Amniotic stem cell (primary cell): ENCODE measurements at regions not wholly inside any gene's neighbourhood (a gene's known extent, or its start where the extent isn't known, plus 50 kb on each side); places are given as distances from the start of the nearest gene placed in this dataset.
"Not testable (repeated sequence)": the region's sequence is repeated elsewhere in the genome, so short reads cannot be mapped to it uniquely, and the experiment has no call there.

ENCODE experiments used
- DNase-seq: peaks from one replicate; lab custom pipeline; 2025; lab: John Stamatoyannopoulos, UW

DNA sequence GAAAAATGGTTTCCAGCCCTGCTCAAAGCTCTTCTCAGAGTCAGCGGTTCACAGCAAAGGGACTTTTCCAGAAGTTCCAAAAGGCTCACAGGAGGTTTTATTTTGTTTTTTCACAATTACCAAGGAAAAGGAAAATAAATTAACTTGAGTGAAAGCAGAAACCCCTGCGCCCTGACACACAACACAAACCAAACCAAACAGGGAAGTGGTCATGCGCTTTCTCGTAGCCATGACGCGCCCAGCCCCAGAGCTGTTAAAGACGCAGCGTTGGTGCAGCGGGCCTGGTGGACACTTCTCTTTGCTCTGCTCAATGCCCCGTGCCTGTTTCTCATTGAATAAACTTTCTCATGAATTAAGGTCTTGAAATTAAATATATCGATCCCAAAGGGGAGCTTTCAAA, 134.4 kb upstream of the LYZL2 start:
- DNase-seq = no peak

- DNase-seq = no peak
Measured at GRCh38 chr10:30762620-30763019, 133.1 kb upstream of the LYZL2 start.

- peak; percentile 25 for DNase-seq
Measured at GRCh38 chr10:30759423-30759822, 129.9 kb upstream of the LYZL2 start.

GRCh38 chr10:30758338-30758737, 128.8 kb upstream of the LYZL2 start:
- no peak for DNase-seq

GRCh38 chr10:30756896-30757295, 127.3 kb upstream of the LYZL2 start:
- DNase-seq = no peak

GRCh38 chr10:30756151-30756550, 126.6 kb upstream of the LYZL2 start:
- DNase-seq = no peak

DNA sequence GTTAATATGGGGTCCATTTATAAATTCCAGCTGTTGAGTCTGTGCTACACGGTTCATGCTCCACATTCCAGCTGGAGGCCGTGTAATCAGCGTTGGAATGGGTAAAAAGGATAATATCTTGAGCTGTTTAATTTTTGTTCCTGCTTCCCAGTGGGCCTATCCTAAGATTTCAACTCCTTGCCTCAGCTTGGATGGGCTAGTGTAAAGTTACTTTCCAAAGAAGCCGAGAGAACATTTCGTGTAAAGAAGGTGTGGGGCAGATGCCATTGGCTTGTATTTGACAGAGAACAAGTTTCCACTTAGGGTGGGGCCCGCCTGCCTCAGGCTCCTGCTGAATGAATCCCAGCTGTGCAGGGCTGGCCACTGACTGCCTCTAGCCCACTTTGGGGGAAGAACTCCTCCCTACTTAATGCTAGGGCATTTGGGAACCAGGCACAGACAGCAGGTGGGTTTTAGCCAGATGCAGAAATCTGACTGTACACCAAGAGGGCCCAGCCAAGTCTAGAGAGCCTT, 125.9 kb upstream of the LYZL2 start:
- peak; percentile 53 for DNase-seq

- DNase-seq = no peak
Measured at GRCh38 chr10:30752481-30752881, 122.9 kb upstream of the LYZL2 start.

DNA sequence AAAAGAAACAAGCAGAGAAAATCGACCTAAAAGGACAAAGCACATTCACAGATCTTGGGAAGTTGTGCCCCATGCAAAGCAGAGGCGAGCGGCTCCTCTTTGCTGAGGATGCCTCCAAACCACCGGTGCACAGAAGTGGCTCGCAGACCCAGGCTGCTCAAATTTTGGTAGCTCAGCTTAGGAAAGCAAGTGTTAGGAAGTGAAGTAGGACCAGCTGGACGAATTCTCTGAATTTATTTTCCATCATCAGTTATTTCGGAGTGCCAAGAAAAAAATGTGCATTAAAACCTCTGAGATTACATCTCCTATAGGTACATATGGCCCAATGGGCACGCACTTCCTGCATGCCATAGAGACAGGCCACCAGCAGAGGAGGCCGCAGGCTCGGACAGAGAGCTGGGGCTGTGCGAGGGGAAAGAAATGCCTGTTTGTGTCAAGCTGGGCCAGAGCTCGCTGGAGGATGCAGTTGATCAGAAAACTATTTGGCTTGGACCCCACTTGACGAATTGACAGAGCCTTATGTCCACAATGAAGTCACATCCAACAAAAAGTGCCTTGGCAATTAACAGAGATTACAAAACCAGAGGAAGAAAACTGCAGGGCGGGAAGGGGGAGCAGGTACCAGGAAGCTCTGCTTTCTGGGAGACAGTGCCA, 122.3 kb upstream of the LYZL2 start:
- DNase-seq = peak; percentile 64

GRCh38 chr10:30750971-30751677, 121.6 kb upstream of the LYZL2 start:
- DNase-seq = no peak

- DNase-seq = no peak
Measured at GRCh38 chr10:30749385-30749784, 119.8 kb upstream of the LYZL2 start.

- DNase-seq = no peak
Measured at GRCh38 chr10:30748152-30748973, 118.8 kb upstream of the LYZL2 start.

- peak; percentile 24 for DNase-seq
Measured at GRCh38 chr10:30747633-30748032, 118.1 kb upstream of the LYZL2 start.

DNA sequence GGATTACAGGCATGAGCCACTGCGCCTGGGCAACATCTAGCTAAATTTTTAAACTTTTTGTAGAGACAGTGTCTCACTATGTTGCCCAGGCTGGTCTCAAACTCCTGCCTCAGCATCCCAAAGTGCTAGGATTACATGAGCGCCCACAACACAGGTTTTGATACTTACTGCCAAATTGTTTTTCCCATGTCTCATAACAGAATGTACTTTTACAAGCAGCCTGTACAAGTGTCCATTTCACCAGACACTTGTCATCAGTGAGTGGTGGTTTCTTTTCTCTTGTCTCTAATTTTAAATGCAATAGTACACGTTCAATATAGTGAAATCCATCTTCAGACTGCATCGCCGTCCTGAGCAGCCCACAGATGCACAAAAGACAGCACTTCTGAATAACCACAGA, 116.4 kb upstream of the LYZL2 start:
- DNase-seq = no peak

DNA sequence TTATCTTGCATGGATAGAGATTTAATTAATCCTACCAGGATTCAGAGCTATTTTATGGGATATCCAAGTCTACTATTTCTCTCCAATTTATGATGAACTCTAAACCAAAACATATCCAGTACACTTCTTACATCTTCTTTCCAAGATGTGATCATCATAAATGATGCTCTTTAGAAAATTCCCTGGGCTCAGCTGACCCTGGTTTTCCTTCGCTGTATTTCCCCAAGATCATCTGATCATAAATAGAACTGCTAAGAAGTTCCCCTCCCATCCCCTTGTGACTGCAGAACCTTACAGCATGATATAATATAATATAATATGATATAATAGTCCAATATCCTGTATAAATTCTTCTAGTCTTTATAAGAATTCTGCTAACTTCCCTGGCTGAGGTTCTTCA, 114.6 kb upstream of the LYZL2 start:
- DNase-seq = no peak

DNA sequence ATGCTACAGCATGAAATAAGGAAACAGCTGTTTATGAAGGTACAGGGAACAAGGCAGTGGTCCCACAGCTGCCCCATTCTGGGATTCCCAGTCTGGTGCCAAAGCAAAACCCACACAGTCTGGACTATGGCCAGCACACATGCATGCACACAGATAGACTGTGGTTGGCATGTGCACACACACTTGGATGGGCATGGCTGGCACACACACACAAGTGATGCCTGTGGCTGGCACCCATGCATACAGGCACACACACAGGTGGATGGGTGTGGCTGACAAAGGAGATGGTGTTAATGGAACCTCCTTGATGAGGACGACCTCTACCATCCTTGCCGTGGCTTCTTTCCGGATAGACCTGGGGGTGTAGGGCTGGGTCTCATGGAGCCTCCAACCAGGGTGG, 114.0 kb upstream of the LYZL2 start:
- DNase-seq = no peak

DNA sequence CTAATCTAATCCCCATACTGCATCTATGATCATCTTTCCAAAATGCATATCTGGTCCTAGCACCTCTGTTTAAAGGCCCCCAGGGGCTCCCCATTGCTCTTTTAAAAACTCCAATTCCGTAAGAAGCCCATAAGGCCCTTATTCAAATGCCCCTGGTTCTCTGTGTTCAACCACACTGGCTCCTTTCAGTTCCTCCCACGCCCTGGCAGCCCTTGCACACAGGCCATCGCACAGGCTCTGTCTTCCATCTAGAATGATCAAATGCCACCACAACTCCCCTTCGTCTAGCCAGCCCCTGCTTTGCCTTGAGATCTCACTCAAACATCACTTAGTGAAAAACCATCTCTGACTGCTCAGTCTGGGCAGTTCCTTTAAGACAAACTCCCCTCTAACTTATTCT, 112.9 kb upstream of the LYZL2 start:
- no peak for DNase-seq

DNA sequence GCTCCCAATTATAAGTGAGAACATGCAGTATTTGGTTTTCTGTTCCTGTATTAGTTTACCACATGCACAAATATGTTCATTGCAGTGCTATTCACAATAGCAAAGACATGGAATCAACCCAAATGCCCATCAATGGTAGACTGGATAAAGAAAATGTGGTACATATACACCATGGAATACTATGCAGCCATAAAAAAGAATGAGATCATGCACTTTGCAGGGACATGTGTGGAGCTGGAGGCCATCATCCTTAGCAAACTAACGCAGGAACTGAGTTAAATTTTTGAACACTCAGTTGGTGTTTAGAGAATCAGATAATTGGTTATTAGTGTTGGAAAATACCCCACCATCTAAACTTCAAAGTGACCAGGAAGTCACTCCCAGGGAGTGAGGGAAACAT, 111.2 kb upstream of the LYZL2 start:
- DNase-seq = not testable (repeated sequence)

DNA sequence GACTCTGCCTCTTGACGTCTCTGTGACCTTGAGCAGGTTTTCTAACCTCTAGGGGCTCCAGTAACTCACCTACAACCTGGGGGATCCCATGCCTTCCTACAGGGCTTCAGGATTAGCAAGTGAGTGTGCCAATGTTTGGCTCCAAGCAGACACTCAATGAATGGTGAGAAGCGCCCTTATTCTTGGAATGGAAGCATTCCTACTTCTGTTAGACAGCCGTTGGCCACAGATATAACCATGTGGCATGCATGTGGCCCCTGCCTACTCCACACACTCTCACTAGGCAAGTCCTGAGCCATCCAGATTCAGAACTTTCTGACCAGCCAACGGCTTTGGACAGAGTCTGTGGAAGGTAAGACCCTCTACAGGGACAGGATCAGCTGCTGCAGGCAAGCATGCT, 108.9 kb upstream of the LYZL2 start:
- no peak for DNase-seq

GRCh38 chr10:30737931-30738391, 108.4 kb upstream of the LYZL2 start:
- no peak for DNase-seq

DNA sequence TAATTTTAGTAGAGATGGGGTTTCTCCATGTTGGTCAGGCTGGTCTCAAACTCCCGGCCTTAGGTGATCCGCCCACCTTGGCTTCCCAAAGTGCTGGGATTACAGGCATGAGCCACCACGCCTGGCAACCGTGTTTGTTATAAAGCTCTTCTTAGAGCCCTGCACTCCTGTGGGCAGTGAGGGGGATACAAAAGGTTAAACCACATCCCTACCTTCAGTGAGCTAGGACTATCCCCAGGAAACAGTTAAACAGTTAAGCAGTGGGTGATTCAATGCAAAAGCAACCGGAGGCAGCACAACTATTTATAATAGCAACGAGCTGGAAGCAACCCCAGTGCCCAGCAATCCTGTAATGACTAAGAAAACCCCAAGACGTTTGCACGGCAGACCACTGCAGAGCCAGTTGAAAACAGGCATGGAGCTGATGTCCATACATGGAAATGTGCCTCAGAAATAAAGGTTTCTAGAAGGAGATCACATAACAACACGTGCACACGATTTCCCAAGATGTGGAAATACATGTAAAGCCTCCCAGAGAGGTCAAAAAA, 107.2 kb upstream of the LYZL2 start:
- peak; percentile 95 for DNase-seq

DNA sequence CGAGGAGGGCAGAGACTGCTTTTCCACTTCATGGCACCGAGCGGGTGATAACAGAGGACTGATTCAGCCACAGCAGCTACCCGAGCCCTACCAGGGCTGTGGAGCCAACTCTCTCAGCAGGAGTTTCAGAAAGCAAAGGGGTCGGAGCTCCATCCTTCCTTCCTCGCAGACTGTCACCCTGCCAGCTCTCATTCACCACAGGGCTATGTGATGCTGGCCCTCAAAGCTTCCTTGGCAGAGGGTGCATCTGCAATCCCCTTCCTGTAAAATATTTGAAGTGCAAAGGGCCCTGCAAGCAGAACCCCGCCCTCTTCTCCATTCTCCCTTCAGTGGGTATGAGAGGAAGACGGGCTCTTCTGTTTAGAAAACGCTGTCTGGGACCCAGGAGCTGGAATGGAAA, 105.3 kb upstream of the LYZL2 start:
- DNase-seq = no peak
